Heart right ventricle (tissue), 16 donors: ENCODE measurements at regions not wholly inside any gene's neighbourhood (a gene's known extent, or its start where the extent isn't known, plus 50 kb on each side); places are given as distances from the start of the nearest gene placed in this dataset.

Source experiments
- ATAC-seq, 8 donors: fragments of 200-7000 bp; cut with Tn5 transposase; one replicate each; pipeline ENCODE4 v1.9.1; 2020; ENCODE audit warnings: mild to moderate bottlenecking in 8 of 8, moderate library complexity in 8 of 8, moderate number of reproducible peaks in 1 of 8
- DNase-seq, 2 donors: peaks; one replicate each; pipeline ENCODE4 v3.0.0-alpha.2; 2020
- H3K27ac ChIP-seq, 10 donors: fragments of 200-600 bp; sonication (generic) in 2 of 10; one replicate each; pipeline versions ENCODE4 v1.5.0 to v1.8.0; 2020 to 2022; ENCODE audit warnings: mild to moderate bottlenecking in 3 of 10
- H3K27me3 ChIP-seq, 7 donors: fragments of 200-600 bp; one replicate each; pipeline ENCODE4 v1.8.0; 2021 to 2022; ENCODE audit warnings: mild to moderate bottlenecking in 2 of 7
- H3K36me3 ChIP-seq, 9 donors: fragments of 200-600 bp; sonication (generic) in 1 of 9; one replicate each; pipeline versions ENCODE4 v1.5.0 to v1.8.0; 2020 to 2022; ENCODE audit warnings: mild to moderate bottlenecking in 2 of 9
- H3K4me1 ChIP-seq, 9 donors: fragments of 200-600 bp; sonication (generic) in 1 of 9; one replicate each; pipeline versions ENCODE4 v1.5.0 to v1.8.0; 2020 to 2022; ENCODE audit warnings: mild to moderate bottlenecking in 4 of 9
- H3K4me3 ChIP-seq, 10 donors: fragments of 200-600 bp; sonication (generic) in 2 of 10; one replicate each; pipeline versions ENCODE4 v1.5.0 to v1.8.0; 2020 to 2022; ENCODE audit warnings: mild to moderate bottlenecking in 7 of 10, moderate library complexity in 2 of 10
- H3K9me3 ChIP-seq, 11 donors: fragments of 200-600 bp in 10 of 11; sonication (generic) in 2 of 11; one replicate each; pipeline versions ENCODE4 v1.5.0 to v1.8.0; 2013 to 2022; ENCODE audit warnings: mild to moderate bottlenecking in 2 of 11, control low read depth in 1 of 11, moderate library complexity in 1 of 11
- WGBS, 2 donors: extraction: QIAGEN DNeasy Blood & Tissue Kit; methylation state at CpG; one replicate each; pipeline ENCODE4 v1.1.7; 2013; ENCODE audit warnings: inconsistent platforms in 1 of 2; 5-methylcytosine and 5-hydroxymethylcytosine counted together
- intact Hi-C, 10 donors: fragments of 100-400 bp; cut with DNase I; formaldehyde crosslinking; loops; one replicate each; pipeline versions ENCODE4 v1.11.1 to v1.14.2; 2022
- TF ChIP-seq, protein P1 (sequence below), 9 donors: fragments of 200-600 bp; sonication (generic) in 2 of 9; IDR thresholded peaks; one replicate each; pipeline versions ENCODE4 v1.5.0 to v1.8.0; 2021 to 2022; ENCODE audit warnings: antibody characterized with exemption in 9 of 9, mild to moderate bottlenecking in 5 of 9, moderate library complexity in 1 of 9
- donor health status: Arrhythmogenic right ventricular cardiomyopathy.
- donor health status: ischemic (EF 13 %, LVEDD 7.1; RV severe dilation, severe dysfunction).
- donor health status: healthy with polysubstance abuse.
- donor health status: DM: no; HTN: yes; CAD: no.
- donor health status: DM: no; HTN: no; CAD: no.
- donor health status: ischemic (EF 25% LVEDD 6.9; RV normal size, moderate dysfunction).
- donor health status: ischemic (EF 25% LVEDD 5.7; RV mildly dilated, moderate dysfunction).
- donor health status: healthy.
- donor health status: DM: yes; HTN: yes; CAD: no.
- donor health status: Ischemic cardiomyopathy.
- donor health status: ischemic (EF 35%, LVEDD 5.7; RV mildly dilated, moderate dysfunction).
- donor health status: nonischemic (EF 11% LVEDD 7.7; RV severe dilation, severe dysfunction).
- donor health status: DM: yes; HTN: yes; CAD: no.
- donor health status: PGD.
- donor health status: ischemic (EF 29% LVEDD 5.4; RV normal size, mild dysfunction).
- donor health status: nonischemic (EF 23%, LVEDD 6.1; RV moderate dilation, normal function).

DNA sequence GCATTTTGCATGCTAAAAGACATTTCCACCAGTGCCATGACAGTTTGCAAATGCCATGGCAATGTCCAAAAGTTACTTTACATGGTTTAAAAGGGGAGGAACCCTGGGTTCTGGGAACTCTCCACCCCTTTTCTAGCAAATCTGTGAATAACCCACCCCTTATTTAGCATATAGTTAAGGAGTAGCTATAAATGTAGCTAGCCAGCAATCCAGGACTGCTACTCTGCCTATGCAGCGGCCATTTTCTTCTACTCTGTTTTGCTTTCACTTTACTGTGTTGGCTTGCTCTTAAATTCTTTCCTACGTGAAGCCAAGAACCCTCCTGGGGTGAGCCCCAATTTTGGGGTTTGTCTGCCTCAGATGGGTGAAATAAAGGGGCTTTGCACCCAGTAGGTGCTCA is 141.0 kb downstream of the PTPN11 start:
- no peak overlapping the region for H3K4me3 ChIP-seq
- H3K27me3 ChIP-seq = peaks cover 0 to 7% (median 0%) of the 10 kb centered on the region in 7 donors
- DNase-seq = no peak
- H3K4me1 ChIP-seq = no peaks in the 10 kb centered on the region
- WGBS, 2 donors = 74 to 76% methylated on average over 2 of the region's 2 CpGs
- no peak for ATAC-seq
- no peak overlapping the region for H3K27ac ChIP-seq
- intact Hi-C loops = no loop called here
- H3K9me3 ChIP-seq = no peaks in the 10 kb centered on the region
- no peaks in the 10 kb centered on the region for H3K36me3 ChIP-seq
- TF ChIP-seq, protein P1, sequence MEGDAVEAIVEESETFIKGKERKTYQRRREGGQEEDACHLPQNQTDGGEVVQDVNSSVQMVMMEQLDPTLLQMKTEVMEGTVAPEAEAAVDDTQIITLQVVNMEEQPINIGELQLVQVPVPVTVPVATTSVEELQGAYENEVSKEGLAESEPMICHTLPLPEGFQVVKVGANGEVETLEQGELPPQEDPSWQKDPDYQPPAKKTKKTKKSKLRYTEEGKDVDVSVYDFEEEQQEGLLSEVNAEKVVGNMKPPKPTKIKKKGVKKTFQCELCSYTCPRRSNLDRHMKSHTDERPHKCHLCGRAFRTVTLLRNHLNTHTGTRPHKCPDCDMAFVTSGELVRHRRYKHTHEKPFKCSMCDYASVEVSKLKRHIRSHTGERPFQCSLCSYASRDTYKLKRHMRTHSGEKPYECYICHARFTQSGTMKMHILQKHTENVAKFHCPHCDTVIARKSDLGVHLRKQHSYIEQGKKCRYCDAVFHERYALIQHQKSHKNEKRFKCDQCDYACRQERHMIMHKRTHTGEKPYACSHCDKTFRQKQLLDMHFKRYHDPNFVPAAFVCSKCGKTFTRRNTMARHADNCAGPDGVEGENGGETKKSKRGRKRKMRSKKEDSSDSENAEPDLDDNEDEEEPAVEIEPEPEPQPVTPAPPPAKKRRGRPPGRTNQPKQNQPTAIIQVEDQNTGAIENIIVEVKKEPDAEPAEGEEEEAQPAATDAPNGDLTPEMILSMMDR (IDR thresholded peaks at IDR 0.05) = no peak

DNA sequence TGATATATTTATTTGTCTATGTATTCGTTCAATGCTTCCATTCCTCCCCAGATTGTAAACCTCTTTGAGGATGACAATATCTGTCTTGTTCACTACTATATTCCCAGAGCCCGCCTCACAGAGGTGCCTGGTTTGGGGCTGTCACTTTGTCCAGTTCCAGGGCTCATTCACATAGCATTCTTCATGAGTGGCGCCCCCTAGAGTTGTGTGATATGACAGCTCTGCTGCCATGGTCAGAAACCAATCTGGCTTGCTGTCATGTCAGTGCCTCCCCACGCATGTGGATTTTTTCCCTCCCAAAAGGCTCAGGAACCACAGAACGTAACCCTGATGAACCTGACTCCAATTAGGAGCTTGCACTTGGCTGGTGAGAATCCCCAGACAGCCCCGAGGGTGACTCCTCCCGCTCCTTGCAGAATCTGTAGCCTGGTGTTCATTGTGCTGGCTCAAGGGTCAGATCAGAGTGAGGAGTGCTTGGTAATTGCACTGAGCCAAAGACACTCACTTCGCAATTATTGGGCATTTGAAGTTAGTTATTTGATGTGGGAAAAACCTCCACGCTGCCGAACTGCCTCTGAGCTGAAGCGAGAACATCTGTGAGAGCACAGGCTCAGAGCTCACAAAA is 145.5 kb downstream of the PTPN11 start:
- no peaks in the 10 kb centered on the region for H3K36me3 ChIP-seq
- no peak for ATAC-seq
- WGBS, 2 donors = 69 to 73% methylated on average over 11 of the region's 11 CpGs

DNA sequence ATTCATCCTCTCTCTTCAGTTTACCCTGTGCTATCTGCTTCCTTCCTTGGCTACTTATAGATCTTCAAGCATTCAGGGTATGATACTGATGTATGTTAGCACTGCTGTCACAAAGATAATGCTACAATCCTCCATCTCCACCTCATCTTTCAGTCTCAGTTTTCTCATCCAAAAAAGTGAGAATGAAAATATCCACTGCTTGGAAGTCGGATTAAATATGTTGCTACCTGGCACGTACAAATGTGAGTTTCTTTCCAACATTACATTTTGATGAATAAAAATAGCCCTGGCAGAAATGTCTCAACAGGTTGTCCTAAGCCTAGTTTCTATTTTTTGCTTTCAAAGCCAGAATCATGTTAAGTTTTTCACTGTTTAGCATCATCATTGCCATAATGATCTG is 149.9 kb downstream of the PTPN11 start:
- ATAC-seq = no peak
- DNase-seq = no peak
- Histone ChIP-seq H3K27ac (no peak overlapping the region), H3K4me1 (no peaks in the 10 kb centered on the region), H3K4me3 (no peak overlapping the region), H3K27me3 (peaks cover 0 to 47% (median 18%) of the 10 kb centered on the region in 7 donors), H3K36me3 (no peaks in the 10 kb centered on the region), H3K9me3 (no peaks in the 10 kb centered on the region)
- 71 to 78% methylated on average over 2 of the region's 2 CpGs for WGBS, 2 donors
- TF ChIP-seq, protein P1 (IDR thresholded peaks at IDR 0.05) = no peak
- intact Hi-C loops = no loop called here

More for the DNA sequence above, 145.5 kb downstream of the PTPN11 start:
- peaks cover 0 to 26% (median 5%) of the 10 kb centered on the region in 7 donors for H3K27me3 ChIP-seq
- H3K9me3 ChIP-seq = no peaks in the 10 kb centered on the region
- intact Hi-C loops = no loop called here
- no peak overlapping the region for H3K4me3 ChIP-seq
- no peaks in the 10 kb centered on the region for H3K4me1 ChIP-seq
- TF ChIP-seq, protein P1 (IDR thresholded peaks at IDR 0.05) = no peak
- no peak overlapping the region for H3K27ac ChIP-seq
- no peak for DNase-seq

- Histone ChIP-seq H3K4me3 (no peak overlapping the region), H3K27ac (no peak overlapping the region), H3K27me3 (peaks cover 0 to 46% (median 21%) of the 10 kb centered on the region in 7 donors), H3K4me1 (no peaks in the 10 kb centered on the region), H3K9me3 (no peaks in the 10 kb centered on the region), H3K36me3 (no peaks in the 10 kb centered on the region)
- DNase-seq (no peak), ATAC-seq (no peak)
- 51 to 60% methylated on average over 7 of the region's 7 CpGs for WGBS, 2 donors
- TF ChIP-seq, protein P1 (IDR thresholded peaks at IDR 0.05) = no peak
- intact Hi-C loops = no loop called here
These were observed 151.3 kb downstream of the PTPN11 start for GRCh38 chr12:112570096-112570495.
